ENCODE measurements at regions not wholly inside any gene's neighbourhood (a gene's known extent, or its start where the extent isn't known, plus 50 kb on each side); places are given as distances from the start of the nearest gene placed in this dataset.

DNA sequence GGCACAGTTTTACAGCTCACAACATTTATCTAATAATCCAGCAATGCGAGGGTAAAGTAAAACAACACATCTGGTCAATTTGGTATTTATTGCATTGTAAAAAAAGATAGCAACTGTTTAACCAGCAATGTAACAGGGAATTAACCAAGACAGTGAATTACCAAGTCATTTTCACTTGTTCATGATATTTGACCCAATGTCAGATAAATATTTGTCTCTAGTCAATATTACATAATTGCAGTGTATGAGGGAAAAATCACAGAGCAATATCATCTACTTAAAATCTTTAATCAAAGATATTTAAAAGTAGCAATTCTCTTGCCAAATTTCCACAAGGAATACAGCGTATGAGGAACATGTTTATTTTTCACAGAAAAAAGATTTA, 1265.1 kb upstream of the CHAC2 start:
- no peak overlapping the region for H3K4me3 ChIP-seq (ENCODE audit: low read depth, low read length)
- TF ChIP-seq, protein P1, sequence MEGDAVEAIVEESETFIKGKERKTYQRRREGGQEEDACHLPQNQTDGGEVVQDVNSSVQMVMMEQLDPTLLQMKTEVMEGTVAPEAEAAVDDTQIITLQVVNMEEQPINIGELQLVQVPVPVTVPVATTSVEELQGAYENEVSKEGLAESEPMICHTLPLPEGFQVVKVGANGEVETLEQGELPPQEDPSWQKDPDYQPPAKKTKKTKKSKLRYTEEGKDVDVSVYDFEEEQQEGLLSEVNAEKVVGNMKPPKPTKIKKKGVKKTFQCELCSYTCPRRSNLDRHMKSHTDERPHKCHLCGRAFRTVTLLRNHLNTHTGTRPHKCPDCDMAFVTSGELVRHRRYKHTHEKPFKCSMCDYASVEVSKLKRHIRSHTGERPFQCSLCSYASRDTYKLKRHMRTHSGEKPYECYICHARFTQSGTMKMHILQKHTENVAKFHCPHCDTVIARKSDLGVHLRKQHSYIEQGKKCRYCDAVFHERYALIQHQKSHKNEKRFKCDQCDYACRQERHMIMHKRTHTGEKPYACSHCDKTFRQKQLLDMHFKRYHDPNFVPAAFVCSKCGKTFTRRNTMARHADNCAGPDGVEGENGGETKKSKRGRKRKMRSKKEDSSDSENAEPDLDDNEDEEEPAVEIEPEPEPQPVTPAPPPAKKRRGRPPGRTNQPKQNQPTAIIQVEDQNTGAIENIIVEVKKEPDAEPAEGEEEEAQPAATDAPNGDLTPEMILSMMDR (IDR thresholded peaks at IDR 0.05; ENCODE audit: low read depth, low read length) = no peak
- H3K27me3 ChIP-seq (ENCODE audit: control insufficient read depth, insufficient read depth, low read length) = no peaks in the 10 kb centered on the region
- no peak overlapping the region for H3K27ac ChIP-seq (ENCODE audit: low read depth, low read length)
- peaks cover 4% of the 10 kb centered on the region; the same call in 1 of the 2 replicates for H3K9me3 ChIP-seq (ENCODE audit: control insufficient read depth, insufficient read depth, low read length)
- DNase-seq (ENCODE audit: low read depth, low spot score) = no peak
- CTCF ChIA-PET = no interaction called here
- POLR2A ChIA-PET = no interaction called here

DNA sequence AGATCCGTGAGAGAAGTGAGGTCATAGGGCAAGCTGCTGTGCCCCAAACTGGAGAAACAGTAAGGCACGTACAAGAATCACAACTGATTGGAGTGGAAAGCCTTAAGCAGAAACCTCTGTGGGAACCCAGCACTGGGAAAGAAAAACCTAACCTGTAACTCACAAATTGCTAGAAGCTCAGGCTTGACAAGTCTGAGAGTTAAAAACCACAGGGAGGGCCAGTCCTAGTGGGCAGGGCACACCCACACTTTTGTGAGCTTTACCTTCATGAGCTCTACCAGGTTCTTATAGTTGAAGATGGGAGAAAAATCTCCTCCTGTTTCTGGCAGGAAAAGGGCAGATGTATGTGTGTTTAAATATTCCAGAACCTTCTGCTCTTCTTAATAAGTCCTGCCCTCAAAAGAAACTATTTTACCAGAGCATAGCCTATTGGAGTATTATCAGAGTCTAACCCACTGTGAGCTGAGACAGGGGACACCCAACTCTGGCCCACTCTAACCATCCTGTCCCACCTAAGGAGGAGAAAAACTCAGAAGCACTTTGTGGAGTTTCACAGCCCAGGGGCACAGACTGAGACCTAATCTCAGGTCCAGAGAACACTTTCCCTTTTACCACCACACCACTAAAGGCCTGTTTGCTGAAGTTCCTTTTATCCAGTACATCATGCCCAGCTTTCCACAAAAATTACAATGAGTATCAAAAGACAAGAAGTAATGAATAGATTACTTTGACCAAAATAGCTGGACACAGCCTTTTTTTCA, 1265.7 kb upstream of the CHAC2 start:
- ChIA-PET CTCF (no interaction called here), POLR2A (no interaction called here)
- TF ChIP-seq, protein P1 (IDR thresholded peaks at IDR 0.05; ENCODE audit: low read depth, low read length) = no peak
- H3K9me3 ChIP-seq (ENCODE audit: control insufficient read depth, insufficient read depth, low read length) = peaks cover 7% of the 10 kb centered on the region; the same call in 1 of the 2 replicates
- H3K27ac ChIP-seq (ENCODE audit: low read depth, low read length) = no peak overlapping the region
- H3K4me3 ChIP-seq (ENCODE audit: low read depth, low read length) = no peak overlapping the region
- no peaks in the 10 kb centered on the region for H3K27me3 ChIP-seq (ENCODE audit: control insufficient read depth, insufficient read depth, low read length)
- no peak for DNase-seq (ENCODE audit: low read depth, low spot score)

DNA sequence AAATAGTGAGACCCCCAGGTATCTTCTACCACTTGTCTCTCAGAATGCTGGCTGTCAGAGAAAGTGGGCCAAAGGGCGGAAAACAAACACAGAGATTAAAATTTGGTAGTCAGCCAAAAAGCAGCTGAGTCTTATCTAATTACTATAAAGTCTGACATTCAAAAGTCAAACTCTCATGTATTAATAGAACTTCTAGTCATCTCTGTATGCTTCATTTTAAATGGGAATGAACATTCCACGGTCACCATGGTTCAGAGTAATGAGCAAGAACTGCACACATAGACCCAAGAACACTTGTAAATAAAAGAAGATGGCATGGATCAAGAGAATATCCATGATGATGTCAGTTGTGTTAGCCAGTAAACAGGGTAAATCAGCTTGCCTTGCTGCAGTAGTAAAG, 1267.0 kb upstream of the CHAC2 start:
- DNase-seq (ENCODE audit: low read depth, low spot score) = no peak
- Histone ChIP-seq H3K27me3 (ENCODE audit: control insufficient read depth, insufficient read depth, low read length) (no peaks in the 10 kb centered on the region), H3K27ac (ENCODE audit: low read depth, low read length) (no peak overlapping the region), H3K4me3 (ENCODE audit: low read depth, low read length) (no peak overlapping the region), H3K9me3 (ENCODE audit: control insufficient read depth, insufficient read depth, low read length) (peaks cover 7% of the 10 kb centered on the region; the same call in 1 of the 2 replicates)
- CTCF ChIA-PET = no interaction called here
- TF ChIP-seq, protein P1 (IDR thresholded peaks at IDR 0.05; ENCODE audit: low read depth, low read length) = no peak
- POLR2A ChIA-PET = no interaction called here

DNA sequence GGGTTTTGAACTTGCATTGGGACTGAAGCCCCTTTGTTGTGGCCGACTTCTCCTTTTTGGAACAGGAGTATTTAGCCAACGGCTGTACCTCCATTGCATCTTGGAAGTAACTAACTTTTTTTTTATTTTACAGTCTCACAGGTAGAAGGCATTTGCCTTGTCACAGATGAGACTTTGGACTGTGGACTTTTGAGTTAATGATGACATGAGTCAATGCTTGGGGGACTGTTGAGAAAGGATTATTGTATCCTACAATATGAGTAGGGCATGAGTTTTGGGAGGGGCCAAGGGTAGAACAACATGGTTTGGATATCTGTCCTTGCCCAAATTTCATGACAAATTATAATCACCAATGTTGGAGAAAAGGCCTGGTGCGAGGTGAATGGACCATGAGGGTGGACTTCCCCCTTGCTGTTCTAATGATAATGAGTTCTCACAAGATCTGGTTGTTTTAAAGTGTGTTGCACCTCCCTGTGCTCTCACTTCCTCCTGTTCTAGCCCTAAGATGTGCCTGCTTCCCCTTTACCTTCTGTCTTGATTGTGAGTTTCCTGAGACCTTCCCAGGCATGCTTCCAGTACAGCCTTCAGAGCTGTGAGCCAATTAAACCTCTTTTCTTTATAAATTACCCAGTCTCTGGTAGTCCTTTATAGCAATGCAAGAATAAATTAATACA, 1269.4 kb upstream of the CHAC2 start:
- CTCF ChIA-PET = no interaction called here
- Histone ChIP-seq H3K27me3 (ENCODE audit: control insufficient read depth, insufficient read depth, low read length) (no peaks in the 10 kb centered on the region), H3K27ac (ENCODE audit: low read depth, low read length) (no peak overlapping the region), H3K9me3 (ENCODE audit: control insufficient read depth, insufficient read depth, low read length) (peaks cover 7% of the 10 kb centered on the region; the same call in 1 of the 2 replicates), H3K4me3 (ENCODE audit: low read depth, low read length) (no peak overlapping the region)
- DNase-seq (ENCODE audit: low read depth, low spot score) = no peak
- POLR2A ChIA-PET = no interaction called here
- TF ChIP-seq, protein P1 (IDR thresholded peaks at IDR 0.05; ENCODE audit: low read depth, low read length) = no peak

DNA sequence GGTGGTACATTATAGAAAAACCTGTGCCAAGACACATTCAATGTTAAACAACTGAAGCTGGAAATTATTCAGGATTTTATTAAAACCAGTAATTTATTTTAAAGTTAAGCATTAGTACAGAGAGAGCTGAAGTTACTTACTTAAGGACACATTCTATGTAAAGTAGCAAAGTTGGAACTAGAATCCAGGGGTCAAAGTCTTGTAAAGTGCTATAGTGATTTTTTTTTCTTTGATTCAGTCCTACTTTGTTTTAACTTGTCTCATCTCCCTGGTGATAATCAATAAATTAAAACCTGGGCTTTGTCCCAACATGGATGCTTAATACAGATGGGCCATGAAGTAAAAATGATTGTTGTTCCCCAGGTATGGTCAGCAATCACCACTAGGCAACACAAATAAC, 1271.8 kb upstream of the CHAC2 start:
- ChIA-PET POLR2A (interaction anchor here (0.6 kb wide), 1 partner anchor 138 kb away, joined by 5 read pairs; no protein-coding TSS in a partner anchor), CTCF (interaction anchor here (1.0 kb wide), 1 partner anchor 11 kb away, joined by 3 read pairs; no protein-coding TSS in a partner anchor)
- TF ChIP-seq, protein P1 (IDR thresholded peaks at IDR 0.05; ENCODE audit: low read depth, low read length) = no peak
- H3K27ac ChIP-seq (ENCODE audit: low read depth, low read length) = no peak overlapping the region
- peaks cover 7% of the 10 kb centered on the region; the same call in 1 of the 2 replicates for H3K9me3 ChIP-seq (ENCODE audit: control insufficient read depth, insufficient read depth, low read length)
- no peak overlapping the region for H3K4me3 ChIP-seq (ENCODE audit: low read depth, low read length)
- no peaks in the 10 kb centered on the region for H3K27me3 ChIP-seq (ENCODE audit: control insufficient read depth, insufficient read depth, low read length)
- DNase-seq (ENCODE audit: low read depth, low spot score) = no peak

Data from AG04450 (cell line).